MM.1S (cell line): ENCODE measurements at regions not wholly inside any gene's neighbourhood (a gene's known extent, or its start where the extent isn't known, plus 50 kb on each side); places are given as distances from the start of the nearest gene placed in this dataset.

Experiments used
- CTCF ChIP-seq: fragments of 300-600 bp; sonication (generic); IDR thresholded peaks from 2 replicates; pipeline ENCODE4 v1.5.1; 2016; ENCODE audit warnings: antibody characterized with exemption, low read length, mixed read lengths
- EZH2 ChIP-seq: fragments of 300-600 bp; sonication (generic); optimal IDR thresholded peaks from 2 replicates; pipeline ENCODE3; 2017; ENCODE audit warnings: low read depth, mild to moderate bottlenecking, antibody characterized with exemption, low read length, mixed read lengths

- TF ChIP-seq CTCF (no peak), EZH2 (no peak)
These were observed 498.9 kb upstream of the WWC1 start for GRCh38 chr5:167792514-167792913.
